Central memory CD8-positive, alpha-beta T cell (primary cell): ENCODE measurements at regions not wholly inside any gene's neighbourhood (a gene's known extent, or its start where the extent isn't known, plus 50 kb on each side); places are given as distances from the start of the nearest gene placed in this dataset.

ENCODE experiments used
- ATAC-seq: fragments of 150-1000 bp; cut with Tn5 transposase; replicated peaks from 2 replicates; pipeline ENCODE4 v1.10.0; 2022; ENCODE audit warnings: mild to moderate bottlenecking, moderate FRiP score, moderate number of reproducible peaks; ENCODE audit not compliant: poor library complexity, severe bottlenecking; ENCODE audit errors: extremely low read depth
- DNase-seq, 2 donors: peaks; one replicate each; pipeline ENCODE4 v3.0.0; 2021; ENCODE audit warnings: low spot score in 2 of 2
- H3K27ac Mint-ChIP-seq: one replicate; pipeline ENCODE4 v1.8.0; 2022; ENCODE audit warnings: low read depth, mild to moderate bottlenecking, moderate library complexity, mixed read lengths
- H3K27me3 Mint-ChIP-seq: one replicate; pipeline ENCODE4 v1.8.0; 2022; ENCODE audit warnings: mixed read lengths
- H3K36me3 Mint-ChIP-seq: one replicate; pipeline ENCODE4 v1.8.0; 2022; ENCODE audit warnings: mild to moderate bottlenecking, moderate library complexity, mixed read lengths; ENCODE audit not compliant: insufficient read depth
- H3K4me1 Mint-ChIP-seq: one replicate; pipeline ENCODE4 v1.8.0; 2022; ENCODE audit warnings: mixed read lengths
- H3K4me3 Mint-ChIP-seq: one replicate; pipeline ENCODE4 v1.8.0; 2022; ENCODE audit warnings: mild to moderate bottlenecking, moderate library complexity, mixed read lengths
- H3K9me3 Mint-ChIP-seq: one replicate; pipeline ENCODE4 v1.8.0; 2022; ENCODE audit warnings: mixed read lengths

GRCh38 chr2:78065366-78065765 is 543.2 kb upstream of the LRRTM4 start:
- H3K27me3 Mint-ChIP-seq = no peaks in the 10 kb centered on the region

GRCh38 chr2:78068808-78069207 is 546.6 kb upstream of the LRRTM4 start:
- H3K27me3 Mint-ChIP-seq = no peaks in the 10 kb centered on the region
- H3K4me3 Mint-ChIP-seq = no peak overlapping the region
- ATAC-seq = no peak
- no peak overlapping the region for H3K27ac Mint-ChIP-seq
- no peaks in the 10 kb centered on the region for H3K36me3 Mint-ChIP-seq
- peaks cover 6% of the 10 kb centered on the region for H3K9me3 Mint-ChIP-seq
- no peaks in the 10 kb centered on the region for H3K4me1 Mint-ChIP-seq
- DNase-seq = no peak

More at GRCh38 chr2:78065366-78065765, 543.2 kb upstream of the LRRTM4 start:
- Mint-ChIP-seq H3K36me3 (no peaks in the 10 kb centered on the region), H3K9me3 (peaks cover 12% of the 10 kb centered on the region), H3K27ac (no peak overlapping the region), H3K4me1 (no peaks in the 10 kb centered on the region), H3K4me3 (no peak overlapping the region)
- DNase-seq (no peak), ATAC-seq (no peak)

- Mint-ChIP-seq H3K27ac (no peak overlapping the region), H3K36me3 (no peaks in the 10 kb centered on the region), H3K27me3 (no peaks in the 10 kb centered on the region), H3K4me1 (no peaks in the 10 kb centered on the region), H3K9me3 (peaks cover 20% of the 10 kb centered on the region), H3K4me3 (no peak overlapping the region)
- ATAC-seq (no peak), DNase-seq (no peak)
These were observed 548.5 kb upstream of the LRRTM4 start for GRCh38 chr2:78070693-78071092.

GRCh38 chr2:78077633-78078032 is 555.5 kb upstream of the LRRTM4 start:
- Mint-ChIP-seq H3K27ac (no peak overlapping the region), H3K9me3 (peaks cover 44% of the 10 kb centered on the region), H3K4me3 (no peak overlapping the region), H3K27me3 (no peaks in the 10 kb centered on the region), H3K4me1 (no peaks in the 10 kb centered on the region), H3K36me3 (no peaks in the 10 kb centered on the region)
- DNase-seq (no peak), ATAC-seq (no peak)

GRCh38 chr2:78082555-78082954 is 560.4 kb upstream of the LRRTM4 start:
- H3K27me3 Mint-ChIP-seq = no peaks in the 10 kb centered on the region
- H3K4me1 Mint-ChIP-seq = no peaks in the 10 kb centered on the region
- no peak overlapping the region for H3K27ac Mint-ChIP-seq
- H3K9me3 Mint-ChIP-seq = peaks cover 31% of the 10 kb centered on the region
- no peaks in the 10 kb centered on the region for H3K36me3 Mint-ChIP-seq
- ATAC-seq (no peak), DNase-seq (no peak)
- H3K4me3 Mint-ChIP-seq = no peak overlapping the region

GRCh38 chr2:78093436-78093835 is 571.3 kb upstream of the LRRTM4 start:
- no peak for ATAC-seq
- H3K36me3 Mint-ChIP-seq = no peaks in the 10 kb centered on the region
- H3K4me1 Mint-ChIP-seq = no peaks in the 10 kb centered on the region

GRCh38 chr2:78109272-78109671 is 587.1 kb upstream of the LRRTM4 start:
- DNase-seq (no peak), ATAC-seq (no peak)
- Mint-ChIP-seq H3K4me1 (no peaks in the 10 kb centered on the region), H3K27ac (no peak overlapping the region), H3K36me3 (peaks cover 2% of the 10 kb centered on the region), H3K4me3 (no peak overlapping the region), H3K27me3 (no peaks in the 10 kb centered on the region), H3K9me3 (peaks cover 51% of the 10 kb centered on the region)

More at GRCh38 chr2:78093436-78093835, 571.3 kb upstream of the LRRTM4 start:
- Mint-ChIP-seq H3K9me3 (peaks cover 4% of the 10 kb centered on the region), H3K27ac (no peak overlapping the region), H3K27me3 (no peaks in the 10 kb centered on the region), H3K4me3 (no peak overlapping the region)
- no peak for DNase-seq

GRCh38 chr2:78115291-78115690 is 593.1 kb upstream of the LRRTM4 start:
- Mint-ChIP-seq H3K27me3 (no peaks in the 10 kb centered on the region), H3K36me3 (no peaks in the 10 kb centered on the region), H3K9me3 (peaks cover 37% of the 10 kb centered on the region), H3K4me3 (no peak overlapping the region), H3K27ac (no peak overlapping the region), H3K4me1 (no peaks in the 10 kb centered on the region)
- ATAC-seq (no peak), DNase-seq (no peak)

GRCh38 chr2:78118037-78118436 is 595.9 kb upstream of the LRRTM4 start:
- H3K4me3 Mint-ChIP-seq = no peak overlapping the region
- no peaks in the 10 kb centered on the region for H3K27me3 Mint-ChIP-seq
- peaks cover 22% of the 10 kb centered on the region for H3K9me3 Mint-ChIP-seq
- H3K27ac Mint-ChIP-seq = no peak overlapping the region
- H3K36me3 Mint-ChIP-seq = no peaks in the 10 kb centered on the region
- H3K4me1 Mint-ChIP-seq = no peaks in the 10 kb centered on the region
- DNase-seq (no peak), ATAC-seq (no peak)

- H3K36me3 Mint-ChIP-seq = no peaks in the 10 kb centered on the region
- H3K27ac Mint-ChIP-seq = no peak overlapping the region
- H3K4me1 Mint-ChIP-seq = no peaks in the 10 kb centered on the region
- no peak overlapping the region for H3K4me3 Mint-ChIP-seq
- no peaks in the 10 kb centered on the region for H3K27me3 Mint-ChIP-seq
- DNase-seq = no peak
- ATAC-seq = no peak
- peaks cover 15% of the 10 kb centered on the region for H3K9me3 Mint-ChIP-seq
These were observed 598.1 kb upstream of the LRRTM4 start for GRCh38 chr2:78120275-78120674.

- H3K4me1 Mint-ChIP-seq = no peaks in the 10 kb centered on the region
- H3K27me3 Mint-ChIP-seq = no peaks in the 10 kb centered on the region
- no peak overlapping the region for H3K4me3 Mint-ChIP-seq
- DNase-seq = no peak
- ATAC-seq = no peak
- H3K9me3 Mint-ChIP-seq = peaks cover 10% of the 10 kb centered on the region
- H3K27ac Mint-ChIP-seq = no peak overlapping the region
- no peaks in the 10 kb centered on the region for H3K36me3 Mint-ChIP-seq
These were observed 602.9 kb upstream of the LRRTM4 start for GRCh38 chr2:78125042-78125441.

GRCh38 chr2:78127424-78127823 is 605.2 kb upstream of the LRRTM4 start:
- Mint-ChIP-seq H3K9me3 (peaks cover 10% of the 10 kb centered on the region), H3K36me3 (no peaks in the 10 kb centered on the region), H3K27me3 (no peaks in the 10 kb centered on the region), H3K4me1 (no peaks in the 10 kb centered on the region), H3K4me3 (no peak overlapping the region), H3K27ac (no peak overlapping the region)
- no peak for DNase-seq
- ATAC-seq = no peak

GRCh38 chr2:78132391-78133370 is 610.5 kb upstream of the LRRTM4 start:
- no peak for ATAC-seq
- Mint-ChIP-seq H3K4me1 (no peaks in the 10 kb centered on the region), H3K4me3 (no peak overlapping the region), H3K27me3 (no peaks in the 10 kb centered on the region), H3K27ac (no peak overlapping the region), H3K9me3 (peaks cover 19% of the 10 kb centered on the region), H3K36me3 (no peaks in the 10 kb centered on the region)
- DNase-seq = no peak
